ENCODE measurements at regions not wholly inside any gene's neighbourhood (a gene's known extent, or its start where the extent isn't known, plus 50 kb on each side); places are given as distances from the start of the nearest gene placed in this dataset.

DNA sequence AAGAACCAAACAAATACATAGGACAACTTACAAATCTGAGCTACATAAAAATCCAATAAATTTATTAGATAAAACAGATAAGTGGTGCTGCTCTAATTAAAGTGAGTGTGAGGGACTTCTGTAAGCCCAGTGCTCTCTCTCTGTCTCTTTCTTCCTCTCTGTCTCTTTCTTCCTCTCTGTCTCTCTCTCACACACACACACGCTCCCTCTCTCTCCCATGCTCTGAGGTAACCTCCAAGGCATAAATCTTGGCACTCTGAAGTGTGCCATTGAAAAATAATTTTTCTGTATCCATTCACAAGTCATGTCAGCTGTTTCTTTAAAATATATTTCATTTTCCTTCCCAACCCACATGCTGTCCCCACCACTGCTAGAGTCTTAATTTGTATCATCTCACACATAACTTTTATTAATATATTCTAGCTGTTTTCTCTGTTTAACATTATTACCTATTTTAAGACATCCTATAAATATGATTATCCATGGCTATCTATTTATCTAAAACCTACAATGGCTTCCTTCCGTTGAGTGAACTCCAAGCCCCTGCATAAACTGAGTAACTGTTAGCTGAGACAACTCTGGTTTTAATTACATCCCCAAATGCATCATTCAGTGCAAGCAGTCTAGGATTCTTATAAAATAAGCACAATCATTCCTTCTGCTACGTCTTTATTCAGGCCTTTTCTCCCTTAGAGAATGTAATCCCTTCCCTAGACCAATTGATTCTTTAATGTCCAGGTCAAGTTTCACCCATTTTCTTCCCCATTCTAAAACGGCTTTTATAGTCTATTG, 57.4 kb upstream of the SLC5A12 start:
- TF ChIP-seq MEIS2 (IDR thresholded peaks at IDR 0.05; ENCODE audit: partially characterized antibody) (no peak), TGIF2 (CRISPR knock-in tag; IDR thresholded peaks at IDR 0.05) (no peak), ZNF143 (CRISPR knock-in tag; IDR thresholded peaks at IDR 0.05) (no peak), ZSCAN32 (CRISPR knock-in tag; IDR thresholded peaks at IDR 0.05) (no peak), RREB1 (CRISPR knock-in tag; IDR thresholded peaks at IDR 0.05) (no peak), CEBPB (tag; IDR thresholded peaks at IDR 0.05) (no peak), COPS2 (conservative IDR thresholded peaks at IDR 0.05) (no peak), U2AF1 (optimal IDR thresholded peaks at IDR 0.05; ENCODE audit: low read depth, low read length) (no peak), EP400 (IDR thresholded peaks at IDR 0.05) (no peak)
- no peak overlapping the region for H3K4me2 ChIP-seq (ENCODE audit: insufficient read depth, low read length)
- FAIRE-seq (no peak), ATAC-seq (no peak), DNase-seq (ENCODE audit: extremely low read depth in 1 of 4, low spot score in 3 of 4) (no peak)
- no peaks in the 10 kb centered on the region for H3K79me2 ChIP-seq (ENCODE audit: control insufficient read depth, insufficient read depth, low read length)
- no TSS peak for BruUV-seq (replicated peaks)
- intact Hi-C loops (cut with micrococcal nuclease) (no loop called here), in situ Hi-C loops (cut with MboI) (no loop called here)
- ChIA-PET CTCF (ENCODE audit: low intra/inter-chr PET ratio) (no interaction called here), POLR2A (interaction anchor here (0.7 kb wide), 2 partner anchors 54 to 74 kb away, joined by 3 read pairs; no protein-coding TSS in a partner anchor)
- H2AFZ ChIP-seq (ENCODE audit: low read depth, low read length), result no peak overlapping the region
- no peaks in the 10 kb centered on the region for H4K20me1 ChIP-seq (replicated peaks; ENCODE audit: control insufficient read depth, insufficient read depth, low read length)
- H3K9ac ChIP-seq (ENCODE audit: insufficient read depth in 1 of 2, low read depth in 2 of 2, low read length in 2 of 2), result no peak overlapping the region
- H3K4me1 ChIP-seq (replicated peaks in 1 of 2; ENCODE audit: control insufficient read depth in 2 of 2, insufficient read depth in 2 of 2, low read length in 2 of 2), result no peaks in the 10 kb centered on the region
- H3K9me3 ChIP-seq (replicated peaks; ENCODE audit: control insufficient read depth, insufficient read depth, low read depth, low read length), result no peaks in the 10 kb centered on the region
- H3K9me1 ChIP-seq (ENCODE audit: control insufficient read depth, insufficient read depth, low read length), result no peaks in the 10 kb centered on the region
- 4% methylated on average over 4 of the region's 4 CpGs for WGBS (ENCODE audit: insufficient coverage, low coverage, missing lambda C conversion rate)
- no peaks in the 10 kb centered on the region for H3K36me3 ChIP-seq (ENCODE audit: control insufficient read depth, insufficient read depth, low read length)
- no peak overlapping the region for H3K4me3 ChIP-seq
- H3K27me3 ChIP-seq (ENCODE audit: control insufficient read depth in 2 of 2, insufficient read depth in 2 of 2, low read length in 2 of 2), result no peaks in the 10 kb centered on the region
- no peak overlapping the region for H3K27ac ChIP-seq (ENCODE audit: extremely low read depth, low read depth, low read length)

All from K562 (cell line).